Caco-2 (cell line): ENCODE measurements at regions not wholly inside any gene's neighbourhood (a gene's known extent, or its start where the extent isn't known, plus 50 kb on each side); places are given as distances from the start of the nearest gene placed in this dataset.

Experiments
- BruUV-seq: library from RNA; stranded (reverse); fragments of 400-500 nt; replicated peaks from 2 replicates; lab custom pipeline; 2021; lab: Mats Ljungman, UMichigan
- CTCF ChIA-PET: fragments of 300-600 bp; sonication (Branson Sonifier 250); formaldehyde crosslinking; loops from one replicate; lab custom pipeline; 2022; ENCODE audit warnings: antibody characterized with exemption; lab: Charles Lee
- POLR2A ChIA-PET: fragments of 300-600 bp; sonication (Branson Sonifier 250); formaldehyde crosslinking; loops from one replicate; lab custom pipeline; 2022; ENCODE audit warnings: antibody characterized with exemption; lab: Charles Lee
- DNase-seq, 2 experiments: peaks; one replicate each; pipeline versions ENCODE4 v3.0.0 to v3.0.0-alpha.2; 2020 to 2022
- H3K27me3 ChIP-seq: replicated peaks from 2 replicates; pipeline ENCODE4 v1.6.0; 2011; ENCODE audit warnings: low read length; ENCODE audit not compliant: control insufficient read depth, insufficient read depth
- H3K36me3 ChIP-seq: 2 replicates; pipeline ENCODE4 v1.5.1; 2011; ENCODE audit warnings: low read length; ENCODE audit not compliant: control insufficient read depth, insufficient read depth
- H3K4me1 ChIP-seq: fragments of 250-450 bp; sonication (Bioruptor Pico); 2 replicates; pipeline ENCODE4 v1.5.1; 2020; ENCODE audit warnings: mild to moderate bottlenecking
- H3K4me3 ChIP-seq: 2 replicates; pipeline ENCODE4 v1.5.1; 2011; ENCODE audit warnings: low read depth, mild to moderate bottlenecking, control low read depth, low read length
- H3K9me3 ChIP-seq: fragments of 250-450 bp; sonication (Bioruptor Pico); 2 replicates; pipeline ENCODE4 v1.5.1; 2020; ENCODE audit warnings: mild to moderate bottlenecking, moderate library complexity
- H3K27ac Mint-ChIP-seq: one replicate; pipeline ENCODE4 v1.8.0; 2022; ENCODE audit warnings: mixed read lengths; ENCODE audit not compliant: unreplicated experiment
- H3K27me3 Mint-ChIP-seq: one replicate; pipeline ENCODE4 v1.8.0; 2022; ENCODE audit warnings: mixed read lengths; ENCODE audit not compliant: insufficient read depth, unreplicated experiment
- H3K36me3 Mint-ChIP-seq: one replicate; pipeline ENCODE4 v1.8.0; 2022; ENCODE audit warnings: mild to moderate bottlenecking, mixed read lengths; ENCODE audit not compliant: insufficient read depth, unreplicated experiment
- H3K4me1 Mint-ChIP-seq: one replicate; pipeline ENCODE4 v1.8.0; 2022; ENCODE audit warnings: low read depth, mixed read lengths; ENCODE audit not compliant: unreplicated experiment
- H3K4me3 Mint-ChIP-seq: one replicate; pipeline ENCODE4 v1.8.0; 2022; ENCODE audit warnings: mild to moderate bottlenecking, moderate library complexity, mixed read lengths; ENCODE audit not compliant: unreplicated experiment
- H3K9me3 Mint-ChIP-seq: one replicate; pipeline ENCODE4 v1.8.0; 2022; ENCODE audit warnings: mixed read lengths; ENCODE audit not compliant: unreplicated experiment
- CTCF ChIP-seq, 2 experiments: fragments of 200-600 bp in 1 of 2; IDR thresholded peaks; 1 replicate in 1 of 2; 2 replicates in 1 of 2; pipeline versions ENCODE4 v1.5.1 to v1.8.0; 2011 to 2022; ENCODE audit warnings: antibody characterized with exemption in 1 of 2, control low read depth in 1 of 2, inconsistent platforms in 1 of 2, low read depth in 1 of 2, low read length in 1 of 2, mild to moderate bottlenecking in 1 of 2, moderate library complexity in 1 of 2; ENCODE audit not compliant: insufficient read depth in 1 of 2, severe bottlenecking in 1 of 2, unreplicated experiment in 1 of 2
- intact Hi-C: fragments of 100-400 bp; cut with micrococcal nuclease; formaldehyde crosslinking; loops from one replicate; pipeline ENCODE4 v1.10.0; 2022; ENCODE audit not compliant: unreplicated experiment

GRCh38 chr1:114208106-114208505 lies 54.4 kb upstream of the SYT6 start:
- no peaks in the 10 kb centered on the region for H3K4me1 ChIP-seq
- no TSS peak for BruUV-seq

GRCh38 chr1:114207635-114208034 lies 54.0 kb upstream of the SYT6 start:
- Histone ChIP-seq H3K36me3 (no peaks in the 10 kb centered on the region), H3K4me1 (no peaks in the 10 kb centered on the region), H3K4me3 (no peak overlapping the region), H3K9me3 (no peaks in the 10 kb centered on the region), H3K27me3 (no peaks in the 10 kb centered on the region)
- no peak overlapping the region for H3K27ac Mint-ChIP-seq
- H3K27me3 Mint-ChIP-seq: peaks cover 5% of the 10 kb centered on the region
- CTCF ChIA-PET: no interaction called here
- no TSS peak for BruUV-seq
- POLR2A ChIA-PET: no interaction called here
- no peaks in the 10 kb centered on the region for H3K9me3 Mint-ChIP-seq
- no peaks in the 10 kb centered on the region for H3K4me1 Mint-ChIP-seq
- H3K4me3 Mint-ChIP-seq: no peak overlapping the region
- intact Hi-C loops: no loop called here
- no peak for DNase-seq
- no peak for TF ChIP-seq CTCF (IDR thresholded peaks at IDR 0.05; ENCODE audit: insufficient read depth in 1 of 2, low read depth in 1 of 2, low read length in 1 of 2, severe bottlenecking in 1 of 2, unreplicated experiment in 1 of 2)
- H3K36me3 Mint-ChIP-seq: no peaks in the 10 kb centered on the region

More at GRCh38 chr1:114208106-114208505, 54.4 kb upstream of the SYT6 start:
- no peak for TF ChIP-seq CTCF (IDR thresholded peaks at IDR 0.05; ENCODE audit: insufficient read depth in 1 of 2, low read depth in 1 of 2, low read length in 1 of 2, severe bottlenecking in 1 of 2, unreplicated experiment in 1 of 2)
- Histone ChIP-seq H3K9me3 (no peaks in the 10 kb centered on the region), H3K36me3 (no peaks in the 10 kb centered on the region), H3K4me3 (no peak overlapping the region), H3K27me3 (no peaks in the 10 kb centered on the region)
- DNase-seq: no peak
- ChIA-PET POLR2A (no interaction called here), CTCF (no interaction called here)
- intact Hi-C loops: no loop called here
- H3K4me1 Mint-ChIP-seq: no peaks in the 10 kb centered on the region
- no peaks in the 10 kb centered on the region for H3K36me3 Mint-ChIP-seq
- H3K4me3 Mint-ChIP-seq: no peak overlapping the region
- H3K27ac Mint-ChIP-seq: no peak overlapping the region
- peaks cover 10% of the 10 kb centered on the region for H3K27me3 Mint-ChIP-seq
- H3K9me3 Mint-ChIP-seq: no peaks in the 10 kb centered on the region

GRCh38 chr1:114206392-114206791 lies 52.7 kb upstream of the SYT6 start:
- no peaks in the 10 kb centered on the region for H3K9me3 Mint-ChIP-seq
- H3K36me3 Mint-ChIP-seq: no peaks in the 10 kb centered on the region
- no peak for TF ChIP-seq CTCF (IDR thresholded peaks at IDR 0.05; ENCODE audit: insufficient read depth in 1 of 2, low read depth in 1 of 2, low read length in 1 of 2, severe bottlenecking in 1 of 2, unreplicated experiment in 1 of 2)
- POLR2A ChIA-PET: no interaction called here
- no peak overlapping the region for H3K4me3 ChIP-seq
- H3K27ac Mint-ChIP-seq: no peak overlapping the region
- H3K9me3 ChIP-seq: no peaks in the 10 kb centered on the region
- no peak for DNase-seq
- no peak overlapping the region for H3K4me3 Mint-ChIP-seq
- CTCF ChIA-PET: no interaction called here
- intact Hi-C loops: no loop called here
- no TSS peak for BruUV-seq
- H3K27me3 ChIP-seq: no peaks in the 10 kb centered on the region
- no peaks in the 10 kb centered on the region for H3K4me1 ChIP-seq
- peaks cover 4% of the 10 kb centered on the region for H3K27me3 Mint-ChIP-seq
- no peaks in the 10 kb centered on the region for H3K36me3 ChIP-seq
- H3K4me1 Mint-ChIP-seq: no peaks in the 10 kb centered on the region
